H1 (cell line): ENCODE measurements at regions not wholly inside any gene's neighbourhood (a gene's known extent, or its start where the extent isn't known, plus 50 kb on each side); places are given as distances from the start of the nearest gene placed in this dataset.

Experiments used
- BACH1 ChIP-seq: IDR thresholded peaks from 2 replicates; pipeline ENCODE4 v1.6.1; 2012; ENCODE audit warnings: low read length, improper control_type of control experiment
- CEBPB ChIP-seq: IDR thresholded peaks from 2 replicates; pipeline ENCODE4 v1.6.1; 2012; ENCODE audit warnings: low read depth, low read length
- CTCF ChIP-seq, 3 experiments: IDR thresholded peaks; 1 replicate in 2 of 3; 2 replicates in 1 of 3; pipeline versions ENCODE4 v1.5.1 to v1.6.1; 2011; ENCODE audit warnings: low read length in 3 of 3, mild to moderate bottlenecking in 3 of 3, inconsistent platforms in 2 of 3, low read depth in 1 of 3, moderate library complexity in 1 of 3; ENCODE audit not compliant: insufficient read depth in 1 of 3; ENCODE audit errors: control extremely low read depth in 1 of 3
- EZH2 ChIP-seq: fragments of 200-600 bp; sonication (generic); IDR thresholded peaks from 2 replicates; pipeline ENCODE4 v1.7.1; 2012; ENCODE audit warnings: low read depth, mild to moderate bottlenecking, moderate library complexity, low read length, inconsistent platforms; ENCODE audit not compliant: severe bottlenecking
- HDAC6 ChIP-seq: IDR thresholded peaks from one replicate; pipeline ENCODE4 v1.7.1; 2012; ENCODE audit warnings: low read depth, mild to moderate bottlenecking, inconsistent platforms, low read length, moderate library complexity
- POLR2A ChIP-seq, 2 experiments: IDR thresholded peaks; 1 replicate in 1 of 2; 2 replicates in 1 of 2; pipeline ENCODE4 v1.6.1; 2011; ENCODE audit warnings: low read depth in 2 of 2, low read length in 2 of 2, mild to moderate bottlenecking in 2 of 2; ENCODE audit errors: control extremely low read depth in 1 of 2
- POLR2AphosphoS5 ChIP-seq: IDR thresholded peaks from 2 replicates; pipeline ENCODE4 v1.6.1; 2011; ENCODE audit warnings: low read depth, low read length
- RFX5 ChIP-seq: IDR thresholded peaks from 2 replicates; pipeline ENCODE4 v1.6.1; 2011; ENCODE audit warnings: low read depth, low read length, improper control_type of control experiment, borderline replicate concordance
- RNF2 ChIP-seq: fragments of 200-900, 300-1000 bp; sonication (generic); IDR thresholded peaks from 2 replicates; pipeline ENCODE4 v1.7.1; 2016; ENCODE audit warnings: borderline replicate concordance, low read depth, mild to moderate bottlenecking, antibody characterized with exemption, low read length; ENCODE audit not compliant: poor library complexity, severe bottlenecking; ENCODE audit errors: missing control alignments
- TCF12 ChIP-seq: IDR thresholded peaks from 2 replicates; pipeline ENCODE4 v1.6.1; 2011; ENCODE audit warnings: low read depth, mild to moderate bottlenecking, low read length
- TF ChIP-seq, protein P1 (sequence below): IDR thresholded peaks from 2 replicates; pipeline ENCODE4 v1.6.1; 2011; ENCODE audit warnings: low read length, improper control_type of control experiment
- TF ChIP-seq, protein P2 (sequence below): IDR thresholded peaks from 2 replicates; pipeline ENCODE4 v1.6.1; 2012; ENCODE audit warnings: inconsistent platforms
- TF ChIP-seq, protein P3 (sequence below): IDR thresholded peaks from 2 replicates; pipeline ENCODE4 v1.6.1; 2012; ENCODE audit warnings: low read length, inconsistent platforms

DNA sequence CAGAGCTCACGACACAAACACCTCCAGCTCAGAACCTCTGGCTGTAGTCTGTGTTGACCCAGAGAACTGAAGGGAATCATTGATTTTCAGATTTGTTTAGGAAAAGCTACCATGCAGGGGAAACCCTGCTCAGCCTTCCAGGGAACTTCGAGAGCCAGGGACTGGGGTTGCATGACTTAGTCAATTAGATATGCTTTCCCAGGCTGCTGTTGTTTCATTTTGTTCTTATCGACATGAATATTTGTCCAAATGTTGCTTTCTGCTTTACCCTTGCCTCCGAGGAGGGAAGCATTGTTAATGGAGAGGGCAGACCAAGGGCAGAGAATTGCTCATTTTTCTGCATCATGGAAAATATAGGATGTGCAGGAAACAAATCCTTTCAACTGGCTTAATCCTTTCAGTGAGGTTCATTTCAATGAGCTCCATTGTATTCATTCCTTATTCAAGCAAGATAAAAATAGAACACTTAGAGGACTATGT, 82.5 kb downstream of the KLF5 start:
- TF ChIP-seq CTCF (IDR thresholded peaks at IDR 0.05; ENCODE audit: control extremely low read depth in 1 of 3, insufficient read depth in 1 of 3, low read depth in 1 of 3, low read length in 3 of 3) (no peak), POLR2AphosphoS5 (no peak), EZH2 (no peak), HDAC6 (no peak), POLR2A (IDR thresholded peaks at IDR 0.05; ENCODE audit: control extremely low read depth in 1 of 2, low read depth in 2 of 2, low read length in 2 of 2) (no peak), RNF2 (no peak), CEBPB (no peak), TCF12 (no peak), BACH1 (no peak), RFX5 (no peak)
- TF ChIP-seq, protein P1, sequence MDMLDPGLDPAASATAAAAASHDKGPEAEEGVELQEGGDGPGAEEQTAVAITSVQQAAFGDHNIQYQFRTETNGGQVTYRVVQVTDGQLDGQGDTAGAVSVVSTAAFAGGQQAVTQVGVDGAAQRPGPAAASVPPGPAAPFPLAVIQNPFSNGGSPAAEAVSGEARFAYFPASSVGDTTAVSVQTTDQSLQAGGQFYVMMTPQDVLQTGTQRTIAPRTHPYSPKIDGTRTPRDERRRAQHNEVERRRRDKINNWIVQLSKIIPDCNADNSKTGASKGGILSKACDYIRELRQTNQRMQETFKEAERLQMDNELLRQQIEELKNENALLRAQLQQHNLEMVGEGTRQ, result no peak
- TF ChIP-seq, protein P2, sequence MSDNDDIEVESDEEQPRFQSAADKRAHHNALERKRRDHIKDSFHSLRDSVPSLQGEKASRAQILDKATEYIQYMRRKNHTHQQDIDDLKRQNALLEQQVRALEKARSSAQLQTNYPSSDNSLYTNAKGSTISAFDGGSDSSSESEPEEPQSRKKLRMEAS, result no peak
- TF ChIP-seq, protein P3, sequence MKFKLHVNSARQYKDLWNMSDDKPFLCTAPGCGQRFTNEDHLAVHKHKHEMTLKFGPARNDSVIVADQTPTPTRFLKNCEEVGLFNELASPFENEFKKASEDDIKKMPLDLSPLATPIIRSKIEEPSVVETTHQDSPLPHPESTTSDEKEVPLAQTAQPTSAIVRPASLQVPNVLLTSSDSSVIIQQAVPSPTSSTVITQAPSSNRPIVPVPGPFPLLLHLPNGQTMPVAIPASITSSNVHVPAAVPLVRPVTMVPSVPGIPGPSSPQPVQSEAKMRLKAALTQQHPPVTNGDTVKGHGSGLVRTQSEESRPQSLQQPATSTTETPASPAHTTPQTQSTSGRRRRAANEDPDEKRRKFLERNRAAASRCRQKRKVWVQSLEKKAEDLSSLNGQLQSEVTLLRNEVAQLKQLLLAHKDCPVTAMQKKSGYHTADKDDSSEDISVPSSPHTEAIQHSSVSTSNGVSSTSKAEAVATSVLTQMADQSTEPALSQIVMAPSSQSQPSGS, result no peak
